HEK293 (cell line): ENCODE measurements at regions not wholly inside any gene's neighbourhood (a gene's known extent, or its start where the extent isn't known, plus 50 kb on each side); places are given as distances from the start of the nearest gene placed in this dataset.

Experiments used
- CTCF ChIA-PET: fragments of 350-600 bp; formaldehyde crosslinking; extraction: SDS; loops from one replicate; lab custom pipeline; 2021; ENCODE audit warnings: antibody characterized with exemption; lab: Yijun Ruan, JAX
- POLR2A ChIA-PET: fragments of 300-600 bp; formaldehyde crosslinking; extraction: SDS; loops from one replicate; lab custom pipeline; 2020; ENCODE audit warnings: antibody characterized with exemption, inconsistent platforms; lab: Yijun Ruan, JAX
- H3K27ac ChIP-seq: fragments of 200-500 bp; sonication (Bioruptor generic); 2 replicates; pipeline ENCODE4 v1.5.1; 2014; ENCODE audit warnings: low read depth, low read length, control low read depth, inconsistent platforms; ENCODE audit errors: extremely low read depth
- H3K36me3 ChIP-seq, 2 experiments: fragments of 200-500 bp in 1 of 2; sonication (Bioruptor generic) in 1 of 2; 1 replicate in 1 of 2; 2 replicates in 1 of 2; pipeline ENCODE4 v1.5.1; 2014 to 2017; ENCODE audit warnings: inconsistent platforms in 2 of 2, low read length in 2 of 2; ENCODE audit not compliant: control insufficient read depth in 2 of 2, insufficient read depth in 1 of 2
- H3K4me1 ChIP-seq: fragments of 200-500 bp; sonication (Bioruptor generic); 2 replicates; pipeline ENCODE4 v1.5.1; 2014; ENCODE audit warnings: mild to moderate bottlenecking, low read length, inconsistent platforms; ENCODE audit not compliant: control insufficient read depth, insufficient read depth
- H3K4me3 ChIP-seq: 2 replicates; pipeline ENCODE4 v1.5.1; 2011; ENCODE audit warnings: low read depth, mild to moderate bottlenecking, control low read depth, low read length, moderate library complexity
- H3K9me3 ChIP-seq: fragments of 200-500 bp; sonication (Bioruptor generic); 2 replicates; pipeline ENCODE4 v1.5.1; 2014; ENCODE audit warnings: low read depth, low read length, inconsistent platforms; ENCODE audit not compliant: control insufficient read depth, insufficient read depth
- FEZF1 ChIP-seq: fragments of 450-650 bp; formaldehyde crosslinking; IDR thresholded peaks from 2 replicates; pipeline ENCODE4 v1.5.1; 2016; ENCODE audit warnings: missing biosample characterization, missing genetic modification characterization
- GFI1B ChIP-seq: fragments of 450-650 bp; formaldehyde crosslinking; IDR thresholded peaks from 2 replicates; pipeline ENCODE4 v1.5.1; 2016; ENCODE audit warnings: missing biosample characterization, missing genetic modification characterization
- HOXD13 ChIP-seq: sonication (generic); formaldehyde crosslinking; IDR thresholded peaks from 2 replicates; pipeline ENCODE4 v1.8.0; 2022; ENCODE audit warnings: missing genetic modification reagents, borderline replicate concordance
- KLF16 ChIP-seq: fragments of 450-650 bp; formaldehyde crosslinking; IDR thresholded peaks from 2 replicates; pipeline ENCODE4 v1.5.1; 2017; ENCODE audit warnings: missing biosample characterization, missing genetic modification characterization
- KLF17 ChIP-seq: fragments of 450-650 bp; formaldehyde crosslinking; IDR thresholded peaks from 2 replicates; pipeline ENCODE4 v1.5.1; 2016; ENCODE audit warnings: missing biosample characterization, missing genetic modification characterization
- PRDM2 ChIP-seq: fragments of 450-650 bp; formaldehyde crosslinking; IDR thresholded peaks from 2 replicates; pipeline ENCODE4 v1.5.1; 2016; ENCODE audit warnings: missing biosample characterization, missing genetic modification characterization, borderline replicate concordance
- SP7 ChIP-seq: fragments of 450-650 bp; formaldehyde crosslinking; IDR thresholded peaks from 2 replicates; pipeline ENCODE4 v1.5.1; 2016; ENCODE audit warnings: missing biosample characterization, missing genetic modification characterization
- ZNF169 ChIP-seq: fragments of 450-650 bp; formaldehyde crosslinking; IDR thresholded peaks from 2 replicates; pipeline ENCODE4 v1.5.1; 2016; ENCODE audit warnings: missing biosample characterization, missing genetic modification characterization
- ZNF184 ChIP-seq: fragments of 450-650 bp; IDR thresholded peaks from 2 replicates; pipeline ENCODE4 v1.5.1; 2018; ENCODE audit warnings: missing biosample characterization, mild to moderate bottlenecking, missing genetic modification characterization
- ZNF354C ChIP-seq: fragments of 450-650 bp; formaldehyde crosslinking; IDR thresholded peaks from 2 replicates; pipeline ENCODE4 v1.5.1; 2016; ENCODE audit warnings: missing biosample characterization, missing genetic modification characterization, low read depth, borderline replicate concordance
- ZNF518A ChIP-seq: fragments of 450-650 bp; formaldehyde crosslinking; conservative IDR thresholded peaks from 2 replicates; pipeline ENCODE4 v1.5.1; 2016; ENCODE audit warnings: low read depth, missing biosample characterization, missing genetic modification characterization
- ZNF624 ChIP-seq: fragments of 450-650 bp; formaldehyde crosslinking; IDR thresholded peaks from 2 replicates; pipeline ENCODE4 v1.5.1; 2017; ENCODE audit warnings: missing biosample characterization, missing genetic modification characterization
- ZNF664 ChIP-seq: fragments of 450-650 bp; formaldehyde crosslinking; IDR thresholded peaks from 2 replicates; pipeline ENCODE4 v1.5.1; 2016; ENCODE audit warnings: missing biosample characterization, missing genetic modification characterization
- ZNF692 ChIP-seq: fragments of 450-650 bp; formaldehyde crosslinking; IDR thresholded peaks from 2 replicates; pipeline ENCODE4 v1.5.1; 2016; ENCODE audit warnings: missing biosample characterization, missing genetic modification characterization
- ZNF830 ChIP-seq: fragments of 450-650 bp; IDR thresholded peaks from 2 replicates; pipeline ENCODE4 v1.5.0; 2018; ENCODE audit warnings: missing biosample characterization, missing genetic modification characterization, low read depth, mild to moderate bottlenecking, moderate library complexity
- ZSCAN16 ChIP-seq: fragments of 450-650 bp; formaldehyde crosslinking; IDR thresholded peaks from 2 replicates; pipeline ENCODE4 v1.5.1; 2016; ENCODE audit warnings: missing biosample characterization, missing genetic modification characterization

GRCh38 chr9:96140296-96141127, 161.5 kb downstream of the HSD17B3 start:
- CTCF ChIA-PET: no interaction called here
- no peaks in the 10 kb centered on the region for H3K36me3 ChIP-seq
- H3K4me3 ChIP-seq: no peak overlapping the region
- H3K4me1 ChIP-seq: peaks cover 10% of the 10 kb centered on the region
- no peak for TF ChIP-seq ZNF624 (tag by site-specific recombination)
- no peak for TF ChIP-seq GFI1B
- no peak for TF ChIP-seq FEZF1
- no peak for TF ChIP-seq ZNF830
- TF ChIP-seq ZNF169 (tag by site-specific recombination): no peak
- no peak for TF ChIP-seq ZNF692 (tag by site-specific recombination)
- no peak for TF ChIP-seq HOXD13 (CRISPR knock-in tag)
- no peak for TF ChIP-seq ZNF664
- TF ChIP-seq, all 188 proteins: peak for 0
- POLR2A ChIA-PET: no interaction called here
- H3K9me3 ChIP-seq: no peaks in the 10 kb centered on the region
- H3K27ac ChIP-seq: no peak overlapping the region

GRCh38 chr9:96139592-96140295, 162.2 kb downstream of the HSD17B3 start:
- Histone ChIP-seq H3K4me3 (no peak overlapping the region), H3K36me3 (no peaks in the 10 kb centered on the region), H3K9me3 (no peaks in the 10 kb centered on the region), H3K4me1 (peaks cover 10% of the 10 kb centered on the region), H3K27ac (no peak overlapping the region)
- POLR2A ChIA-PET: no interaction called here
- CTCF ChIA-PET: interaction anchor here (0.6 to 1.1 kb wide), 2 partner anchors 11 to 534 kb away, joined by 3 to 4 read pairs; no protein-coding TSS in a partner anchor
- TF ChIP-seq ZNF354C (tag by site-specific recombination) (no peak), PRDM2 (tag by site-specific recombination) (no peak), KLF16 (tag by site-specific recombination) (0 out of 2 replicates have a peak, but pooled peaks have one; percentile 24), KLF17 (tag by site-specific recombination) (peak; percentile 48; the same call in 1 of the 2 replicates), ZSCAN16 (no peak), ZNF184 (no peak), SP7 (tag by site-specific recombination) (peak; percentile 38; the same call in 1 of the 2 replicates), ZNF518A (tag by site-specific recombination) (no peak)
